ENCODE measurements at regions not wholly inside any gene's neighbourhood (a gene's known extent, or its start where the extent isn't known, plus 50 kb on each side); places are given as distances from the start of the nearest gene placed in this dataset.
A peak's percentile ranks its signal among the peaks of the same experiment; 100 is the strongest.

- TF ChIP-seq POLR2A (IDR thresholded peaks at IDR 0.05) (no peak), POLR2AphosphoS5 (IDR thresholded peaks at IDR 0.05) (no peak), CTCF (IDR thresholded peaks at IDR 0.05) (no peak), EP300 (IDR thresholded peaks at IDR 0.05; ENCODE audit: low read depth) (no peak)
- Histone ChIP-seq H3K4me3 (peak overlapping the region in 1 of 4 donors; percentile 35), H3K9me3 (no peaks in the 10 kb centered on the region), H3K36me3 (no peaks in the 10 kb centered on the region), H3K27ac (peak overlapping the region in 1 of 4 donors; percentile 37), H3K27me3 (no peaks in the 10 kb centered on the region), H3K4me1 (peaks cover 0 to 14% (median 0%) of the 10 kb centered on the region in 4 donors)
- 51 to 52% methylated on average over 7 of the region's 7 CpGs for WGBS, 2 donors (ENCODE audit: low coverage in 1 of 2)
- DNase-seq = no peak
- intact Hi-C loops (cut with DNase I; ENCODE audit: low total_unique reads) = no loop called here
- in situ Hi-C loops (cut with MboI; ENCODE audit: low pct_ligation_motif_present in 1 of 4, low pct_unique_long_range_greater_than_20kb in 1 of 4, low sequenced_read_pairs in 3 of 4) = no loop called here
Measured at GRCh38 chr3:159910991-159911663, 77.5 kb upstream of the IL12A start.

- intact Hi-C loops (cut with DNase I; ENCODE audit: low total_unique reads) = no loop called here
- no peak for DNase-seq
- peak overlapping the region in 1 of 4 donors; percentile 35 for H3K4me3 ChIP-seq
Measured at GRCh38 chr3:159911664-159912037, 77.0 kb upstream of the IL12A start.

GRCh38 chr3:159913712-159914414 is 74.8 kb upstream of the IL12A start:
- Histone ChIP-seq H3K27ac (no peak overlapping the region), H3K4me1 (peaks cover 0 to 14% (median 0%) of the 10 kb centered on the region in 4 donors), H3K9me3 (no peaks in the 10 kb centered on the region), H3K4me3 (no peak overlapping the region), H3K36me3 (no peaks in the 10 kb centered on the region), H3K27me3 (no peaks in the 10 kb centered on the region)
- no peak for DNase-seq
- 81 to 100% methylated on average over 1 of the region's 1 CpG for WGBS, 2 donors (ENCODE audit: low coverage in 1 of 2)
- intact Hi-C loops (cut with DNase I; ENCODE audit: low total_unique reads) = no loop called here
- in situ Hi-C loops (cut with MboI; ENCODE audit: low pct_ligation_motif_present in 1 of 4, low pct_unique_long_range_greater_than_20kb in 1 of 4, low sequenced_read_pairs in 3 of 4) = no loop called here
- TF ChIP-seq POLR2AphosphoS5 (IDR thresholded peaks at IDR 0.05) (no peak), CTCF (IDR thresholded peaks at IDR 0.05) (no peak), EP300 (IDR thresholded peaks at IDR 0.05; ENCODE audit: low read depth) (no peak), POLR2A (IDR thresholded peaks at IDR 0.05) (no peak)

More at GRCh38 chr3:159911664-159912037, 77.0 kb upstream of the IL12A start:
- no peaks in the 10 kb centered on the region for H3K9me3 ChIP-seq
- no peaks in the 10 kb centered on the region for H3K36me3 ChIP-seq
- TF ChIP-seq POLR2A (IDR thresholded peaks at IDR 0.05) (no peak), CTCF (IDR thresholded peaks at IDR 0.05) (no peak), EP300 (IDR thresholded peaks at IDR 0.05; ENCODE audit: low read depth) (no peak), POLR2AphosphoS5 (IDR thresholded peaks at IDR 0.05) (no peak)
- 90% methylated on average over 2 of the region's 2 CpGs; no CpG with 5 or more reads in 1 of the 2 donors for WGBS, 2 donors (ENCODE audit: low coverage in 1 of 2)
- in situ Hi-C loops (cut with MboI; ENCODE audit: low pct_ligation_motif_present in 1 of 4, low pct_unique_long_range_greater_than_20kb in 1 of 4, low sequenced_read_pairs in 3 of 4) = no loop called here
- H3K27me3 ChIP-seq = no peaks in the 10 kb centered on the region
- peak overlapping the region in 1 of 4 donors; percentile 37 for H3K27ac ChIP-seq
- H3K4me1 ChIP-seq = peaks cover 0 to 14% (median 0%) of the 10 kb centered on the region in 4 donors

- Histone ChIP-seq H3K27ac (no peak overlapping the region), H3K4me3 (no peak overlapping the region), H3K27me3 (no peaks in the 10 kb centered on the region), H3K36me3 (no peaks in the 10 kb centered on the region), H3K4me1 (peaks cover 0 to 15% (median 0%) of the 10 kb centered on the region in 4 donors), H3K9me3 (no peaks in the 10 kb centered on the region)
- TF ChIP-seq CTCF (IDR thresholded peaks at IDR 0.05) (no peak), POLR2AphosphoS5 (IDR thresholded peaks at IDR 0.05) (no peak), POLR2A (IDR thresholded peaks at IDR 0.05) (no peak)
- no peak for DNase-seq
- in situ Hi-C loops (cut with MboI; ENCODE audit: low pct_ligation_motif_present in 1 of 4, low pct_unique_long_range_greater_than_20kb in 1 of 4, low sequenced_read_pairs in 3 of 4) (no loop called here), intact Hi-C loops (cut with DNase I; ENCODE audit: low total_unique reads) (no loop called here)
- 80% methylated on average over 3 of the region's 3 CpGs; no CpG with 5 or more reads in 1 of the 2 donors for WGBS, 2 donors (ENCODE audit: low coverage in 1 of 2)
Measured at GRCh38 chr3:159914426-159914825, 74.2 kb upstream of the IL12A start.
